Thyroid gland (tissue), 4 donors: ENCODE measurements at regions not wholly inside any gene's neighbourhood (a gene's known extent, or its start where the extent isn't known, plus 50 kb on each side); places are given as distances from the start of the nearest gene placed in this dataset.

Source experiments
- DNase-seq, 2 donors: peaks; one replicate each; pipeline ENCODE4 v3.0.0-alpha.2; 2019
- H3K27ac ChIP-seq, 3 donors: fragments of 200-600 bp; sonication (generic); 1 replicate in 2 of 3; 2 replicates in 1 of 3; pipeline ENCODE4 v1.5.1; 2016 to 2019; ENCODE audit warnings: mild to moderate bottlenecking in 1 of 3, moderate library complexity in 1 of 3
- H3K27me3 ChIP-seq: fragments of 200-600 bp; sonication (generic); one replicate; pipeline ENCODE4 v1.5.1; 2019
- H3K36me3 ChIP-seq, 2 donors: fragments of 200-600 bp; sonication (generic); one replicate each; pipeline ENCODE4 v1.5.1; 2016 to 2019
- H3K4me1 ChIP-seq, 2 donors: fragments of 200-600 bp; sonication (generic); one replicate each; pipeline ENCODE4 v1.5.1; 2017 to 2019
- H3K4me3 ChIP-seq, 3 donors: fragments of 200-600 bp; sonication (generic); replicated peaks in 1 of 3; 1 replicate in 2 of 3; 2 replicates in 1 of 3; pipeline ENCODE4 v1.5.1; 2016; ENCODE audit warnings: mild to moderate bottlenecking in 1 of 3
- H3K9me3 ChIP-seq: fragments of 200-600 bp; sonication (generic); one replicate; pipeline ENCODE4 v1.5.1; 2017
- CTCF ChIP-seq, 6 experiments: fragments of 200-600 bp in 3 of 6; fragments of 450-650 bp in 3 of 6; sonication (generic) in 3 of 6; IDR thresholded peaks; one replicate each; pipeline ENCODE4 v1.5.1; 2016 to 2019; ENCODE audit warnings: antibody characterized with exemption in 6 of 6, mild to moderate bottlenecking in 2 of 6, inconsistent platforms in 1 of 6, moderate library complexity in 1 of 6
- POLR2A ChIP-seq, 2 donors: fragments of 450-650 bp; IDR thresholded peaks; one replicate each; pipeline ENCODE4 v1.6.1; 2017; ENCODE audit warnings: antibody characterized with exemption in 2 of 2, mild to moderate bottlenecking in 2 of 2, moderate library complexity in 1 of 2
- WGBS, 2 donors: methylation state at CpG; one replicate each; pipeline ENCODE4 v1.1.5; 2017; 5-methylcytosine and 5-hydroxymethylcytosine counted together
- intact Hi-C: fragments of 100-400 bp; cut with DNase I; formaldehyde crosslinking; loops from one replicate; pipeline ENCODE4 v1.15.1; 2023

GRCh38 chr1:103337779-103338178 is 187.7 kb upstream of the RNPC3 start:
- no peak for DNase-seq
- TF ChIP-seq POLR2A (IDR thresholded peaks at IDR 0.05) (no peak), CTCF (IDR thresholded peaks at IDR 0.05) (no peak)
- H3K9me3 ChIP-seq = no peaks in the 10 kb centered on the region
- H3K4me1 ChIP-seq = peaks cover 0 to 7% of the 10 kb centered on the region in 2 donors
- H3K36me3 ChIP-seq = no peaks in the 10 kb centered on the region
- no peaks in the 10 kb centered on the region for H3K27me3 ChIP-seq
- intact Hi-C loops = no loop called here
- no peak overlapping the region for H3K27ac ChIP-seq
- H3K4me3 ChIP-seq = no peak overlapping the region
- WGBS, 2 donors = 80% methylated on average over 4 of the region's 4 CpGs

GRCh38 chr1:103336408-103336807 is 189.1 kb upstream of the RNPC3 start:
- no peak for DNase-seq
- Histone ChIP-seq H3K4me1 (peaks cover 0 to 7% of the 10 kb centered on the region in 2 donors), H3K36me3 (no peaks in the 10 kb centered on the region), H3K9me3 (no peaks in the 10 kb centered on the region), H3K27me3 (no peaks in the 10 kb centered on the region), H3K27ac (no peak overlapping the region), H3K4me3 (no peak overlapping the region)
- TF ChIP-seq CTCF (IDR thresholded peaks at IDR 0.05) = no peak
- TF ChIP-seq POLR2A (IDR thresholded peaks at IDR 0.05) = no peak
- WGBS, 2 donors = 52 to 63% methylated on average over 1 of the region's 1 CpG
- intact Hi-C loops = no loop called here

- H3K27ac ChIP-seq = no peak overlapping the region
- 78% methylated on average over 5 of the region's 5 CpGs for WGBS, 2 donors
- H3K36me3 ChIP-seq = no peaks in the 10 kb centered on the region
- no peaks in the 10 kb centered on the region for H3K27me3 ChIP-seq
- intact Hi-C loops = no loop called here
- peaks cover 0 to 5% of the 10 kb centered on the region in 2 donors for H3K4me1 ChIP-seq
- no peaks in the 10 kb centered on the region for H3K9me3 ChIP-seq
- H3K4me3 ChIP-seq = no peak overlapping the region
- TF ChIP-seq POLR2A (IDR thresholded peaks at IDR 0.05) (no peak), CTCF (IDR thresholded peaks at IDR 0.05) (no peak)
- no peak for DNase-seq
Measured at GRCh38 chr1:103333141-103333540, 192.4 kb upstream of the RNPC3 start.

- 82 to 92% methylated on average over 1 to 4 of the region's 4 CpGs for WGBS, 2 donors
- TF ChIP-seq POLR2A (IDR thresholded peaks at IDR 0.05) (no peak), CTCF (IDR thresholded peaks at IDR 0.05) (no peak)
Measured at GRCh38 chr1:103327054-103327719, 198.3 kb upstream of the RNPC3 start.

GRCh38 chr1:103326595-103326994 is 198.9 kb upstream of the RNPC3 start:
- Histone ChIP-seq H3K4me3 (no peak overlapping the region), H3K27ac (no peak overlapping the region), H3K9me3 (no peaks in the 10 kb centered on the region), H3K4me1 (no peaks in the 10 kb centered on the region), H3K27me3 (no peaks in the 10 kb centered on the region), H3K36me3 (no peaks in the 10 kb centered on the region)
- DNase-seq = no peak
- intact Hi-C loops = no loop called here
- TF ChIP-seq POLR2A (IDR thresholded peaks at IDR 0.05) (no peak), CTCF (IDR thresholded peaks at IDR 0.05) (no peak)

More at GRCh38 chr1:103327054-103327719, 198.3 kb upstream of the RNPC3 start:
- Histone ChIP-seq H3K27me3 (no peaks in the 10 kb centered on the region), H3K36me3 (no peaks in the 10 kb centered on the region), H3K4me1 (no peaks in the 10 kb centered on the region), H3K4me3 (no peak overlapping the region), H3K27ac (no peak overlapping the region), H3K9me3 (no peaks in the 10 kb centered on the region)
- intact Hi-C loops = no loop called here
- DNase-seq = no peak
